GM21390 (cell line): ENCODE measurements at regions not wholly inside any gene's neighbourhood (a gene's known extent, or its start where the extent isn't known, plus 50 kb on each side); places are given as distances from the start of the nearest gene placed in this dataset.

ENCODE experiments used
- ATAC-seq: cut with Tn5 transposase; IDR thresholded peaks from one replicate; pipeline ENCODE4 v1.9.1; 2021; ENCODE audit not compliant: unreplicated experiment

GRCh38 chr6:148231572-148231971, 111.1 kb upstream of the SASH1 start:
- ATAC-seq = no peak

DNA sequence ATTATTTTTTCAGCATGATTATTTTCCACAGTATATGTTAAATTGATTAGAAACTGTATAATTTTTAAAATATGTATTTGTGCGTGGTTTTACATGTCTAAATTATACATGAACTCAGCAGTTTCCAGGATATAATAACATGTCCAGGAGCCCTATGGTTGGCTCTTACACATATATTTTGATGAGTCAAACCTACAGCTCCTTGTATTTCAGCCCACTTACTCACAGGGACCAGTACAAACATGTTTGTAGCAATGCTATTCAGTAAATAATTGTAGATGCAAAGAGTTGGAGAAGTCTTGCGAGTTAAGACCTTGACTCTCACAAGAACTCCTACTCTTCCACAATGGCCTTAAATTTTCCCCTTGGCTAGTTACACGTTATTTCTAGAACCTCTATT, 107.2 kb upstream of the SASH1 start:
- no peak for ATAC-seq

DNA sequence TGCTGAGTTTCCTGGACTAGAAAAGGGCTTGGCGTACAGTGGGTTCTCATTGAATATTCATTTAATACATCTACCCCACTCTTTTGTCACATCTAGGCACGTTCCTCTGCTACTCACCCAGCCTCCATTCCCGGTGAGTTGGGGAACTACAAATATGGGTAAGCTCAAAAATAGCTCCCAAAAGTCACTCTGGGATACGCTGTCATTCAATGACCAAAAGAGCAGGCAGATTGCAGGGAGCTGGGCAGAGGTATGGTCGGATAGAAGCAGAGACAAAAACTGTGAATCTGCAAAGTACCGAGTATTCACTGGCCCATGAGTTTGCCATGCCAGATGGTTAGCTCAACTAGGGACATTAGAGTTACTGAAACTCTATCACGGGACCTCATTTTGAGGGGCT, 103.9 kb upstream of the SASH1 start:
- no peak for ATAC-seq

DNA sequence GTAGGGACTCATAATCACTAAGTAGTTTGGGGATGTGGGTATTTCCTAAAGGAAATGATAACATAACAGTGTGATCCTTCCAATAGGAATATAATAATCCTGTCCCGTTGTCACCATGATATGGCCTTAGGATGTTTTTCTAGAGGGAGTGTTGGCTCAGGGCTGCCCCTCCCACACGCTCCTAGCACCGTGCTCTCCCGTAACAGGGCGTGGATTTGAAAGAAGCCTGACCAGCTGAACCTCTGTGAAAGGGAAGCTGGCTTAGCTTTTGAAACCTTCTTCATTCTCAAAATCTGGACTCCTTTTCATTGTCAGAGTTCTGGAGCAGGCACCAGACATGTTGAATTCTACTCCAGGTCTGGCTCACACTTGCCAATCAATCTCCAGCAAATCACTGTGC, 103.4 kb upstream of the SASH1 start:
- ATAC-seq = no peak

- ATAC-seq = no peak
These were observed 102.7 kb upstream of the SASH1 start for GRCh38 chr6:148239801-148240460.

- ATAC-seq = no peak
These were observed 102.2 kb upstream of the SASH1 start for GRCh38 chr6:148240461-148240840.

DNA sequence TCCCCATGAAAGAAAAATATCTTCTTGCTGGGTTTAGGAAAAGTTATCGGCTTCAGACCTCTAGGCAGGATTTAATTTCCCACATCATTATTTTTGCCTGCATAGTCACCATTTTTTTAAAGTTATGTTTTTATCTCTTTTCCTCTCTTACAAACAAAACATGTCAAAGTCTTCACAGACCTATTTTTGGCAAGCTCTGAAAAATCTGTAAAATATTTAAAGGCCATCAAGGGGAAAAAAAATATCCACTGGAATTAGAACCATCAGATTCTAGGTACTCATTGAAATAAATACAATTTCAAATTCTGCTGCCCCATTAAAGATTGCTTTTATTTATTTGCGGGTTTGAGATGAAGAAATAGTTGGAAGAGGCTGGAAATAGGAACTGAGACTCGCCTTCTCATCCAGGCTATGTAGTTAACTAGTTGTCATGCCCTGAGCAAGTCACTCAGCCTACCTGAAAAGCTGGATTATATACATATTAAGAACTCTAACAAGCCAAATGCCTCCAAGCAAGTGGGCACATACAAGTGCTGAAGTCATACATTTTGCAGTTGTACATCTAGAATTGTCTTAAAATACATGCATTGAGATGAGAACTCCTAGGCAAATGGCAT, 101.7 kb upstream of the SASH1 start:
- ATAC-seq = no peak

GRCh38 chr6:148242180-148242579, 100.5 kb upstream of the SASH1 start:
- no peak for ATAC-seq

DNA sequence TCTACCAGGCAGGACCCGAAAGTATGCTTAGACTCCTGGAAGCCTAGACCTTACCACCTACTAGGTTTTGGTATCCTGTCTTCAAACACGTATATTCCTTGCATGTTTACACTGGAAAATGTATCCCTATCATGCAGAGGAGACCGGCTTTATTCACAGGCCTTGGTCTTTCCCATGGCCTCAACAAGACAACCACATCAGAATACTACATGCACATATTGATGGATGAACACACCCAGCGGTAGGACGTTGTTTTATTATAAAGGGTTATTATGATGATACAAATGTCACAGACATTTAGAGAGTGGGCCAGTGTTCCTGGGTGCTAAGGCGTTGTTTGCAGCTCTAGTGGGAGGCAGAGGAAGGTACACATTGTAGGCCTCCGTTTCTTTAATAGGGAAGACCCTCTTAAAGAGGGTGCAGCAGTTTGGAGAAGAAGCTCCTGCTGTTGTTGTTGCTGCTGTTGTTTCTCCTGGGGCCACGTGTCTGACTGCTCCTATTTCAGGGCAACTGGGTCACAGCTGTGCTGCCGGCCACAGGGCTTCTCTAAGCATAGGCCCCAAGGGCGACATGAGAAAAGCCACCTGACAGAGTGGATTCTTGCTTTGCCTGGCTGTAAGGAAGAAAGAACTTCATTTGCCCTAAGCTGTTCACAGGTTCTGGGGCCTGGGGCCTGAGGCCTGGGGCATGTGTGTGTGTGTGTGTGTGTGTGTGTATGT, 98.3 kb upstream of the SASH1 start:
- no peak for ATAC-seq

DNA sequence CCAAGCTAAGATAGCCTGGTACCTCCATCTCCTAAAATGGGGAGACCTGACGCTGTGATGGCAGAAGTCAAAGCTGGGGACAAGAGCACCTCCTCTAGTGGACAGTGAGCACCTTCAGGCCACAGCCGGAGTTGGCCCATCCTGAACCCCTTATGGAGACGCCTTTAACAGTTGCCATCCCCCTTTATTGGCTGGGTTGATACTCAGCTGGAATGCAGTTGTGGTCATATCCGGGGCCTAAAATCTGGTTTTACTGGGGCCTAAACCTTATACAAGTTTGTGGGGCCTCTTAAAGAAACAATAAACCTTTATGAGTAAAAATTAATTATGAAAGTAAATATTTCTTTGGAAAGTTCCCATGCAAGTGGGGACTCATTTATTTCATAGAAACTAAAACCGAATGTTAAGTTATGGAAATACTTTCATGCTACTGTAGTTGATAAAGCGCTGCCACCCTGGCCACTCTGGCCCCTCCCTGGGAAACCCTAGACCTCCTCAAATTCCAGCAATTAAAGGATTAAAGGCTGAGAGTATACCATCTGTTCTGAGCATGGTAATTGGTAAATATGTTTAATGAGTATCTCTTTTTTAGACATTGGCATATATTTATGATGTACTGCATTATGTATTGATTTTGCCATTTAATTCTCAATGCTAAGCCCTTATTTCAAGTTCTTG, 95.1 kb upstream of the SASH1 start:
- ATAC-seq = no peak

- ATAC-seq = no peak
These were observed 93.5 kb upstream of the SASH1 start for GRCh38 chr6:148249160-148249559.

DNA sequence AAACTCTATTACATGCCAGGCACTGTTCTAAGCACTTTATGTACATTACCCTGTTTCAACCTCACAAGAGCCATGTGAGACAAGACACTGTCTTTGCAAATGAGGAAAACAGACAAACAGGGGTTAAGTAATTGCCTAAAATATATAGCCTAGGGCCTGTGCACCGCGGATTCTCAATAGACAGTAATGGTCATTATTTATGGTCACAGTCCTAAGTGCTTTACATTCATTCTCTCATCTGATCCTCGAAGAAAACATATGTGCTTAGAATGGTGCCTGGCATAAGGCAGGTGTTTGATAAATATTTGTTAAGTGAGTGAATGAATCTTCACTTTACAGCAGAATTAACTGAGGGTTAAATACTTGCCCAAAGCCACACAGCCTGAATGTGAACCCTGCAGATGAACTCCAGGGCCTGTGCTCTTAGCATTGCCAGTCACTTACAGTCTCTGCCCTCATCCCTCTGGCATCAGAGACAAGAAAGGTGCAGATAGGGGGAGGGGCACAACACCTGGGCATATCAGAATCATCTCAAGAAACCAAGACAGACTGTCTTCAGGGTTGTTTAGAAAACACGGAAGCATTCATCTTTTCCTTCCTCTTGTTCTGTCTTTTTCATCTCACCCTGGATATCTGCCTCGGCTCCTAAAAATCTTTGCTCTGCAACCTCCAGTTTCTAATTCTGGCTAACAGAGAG, 92.8 kb upstream of the SASH1 start:
- ATAC-seq = no peak

GRCh38 chr6:148250975-148251685, 91.5 kb upstream of the SASH1 start:
- no peak for ATAC-seq

DNA sequence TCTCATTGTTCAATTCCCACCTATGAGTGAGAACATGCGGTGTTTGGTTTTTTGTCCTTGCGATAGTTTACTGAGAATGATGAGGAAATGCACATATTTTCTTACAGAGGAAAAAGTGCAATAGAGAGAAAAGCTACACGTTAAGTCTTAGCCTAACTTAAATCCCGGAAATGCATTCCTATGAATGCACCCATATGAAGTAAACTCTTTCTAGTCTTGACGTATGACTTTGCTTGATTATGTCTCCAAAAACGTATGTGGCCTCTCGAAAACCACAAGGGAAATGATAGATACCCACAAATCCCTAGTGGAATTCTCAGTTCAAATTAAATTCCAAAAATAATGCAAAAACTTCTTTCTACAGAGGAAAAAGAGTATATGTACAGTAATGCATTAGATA, 90.7 kb upstream of the SASH1 start:
- no peak for ATAC-seq

DNA sequence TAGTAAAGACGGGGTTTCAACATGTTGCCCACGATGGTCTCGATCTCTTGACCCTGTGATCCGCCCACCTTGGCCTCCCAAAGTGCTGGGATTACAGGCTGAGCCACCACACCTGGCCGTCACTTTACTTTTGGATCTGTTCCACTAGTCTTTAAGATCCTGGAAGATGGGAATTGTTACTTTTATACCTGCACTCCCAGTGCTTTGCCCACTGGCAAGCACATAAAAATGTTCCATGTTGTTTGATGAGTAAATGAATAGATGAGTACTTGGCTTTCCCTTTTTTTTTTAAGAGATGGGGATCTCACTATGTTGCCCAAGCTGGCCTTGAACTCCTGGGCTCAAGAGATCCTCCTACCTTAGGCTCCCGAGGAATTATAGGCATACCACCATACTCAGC, 84.8 kb upstream of the SASH1 start:
- no peak for ATAC-seq

DNA sequence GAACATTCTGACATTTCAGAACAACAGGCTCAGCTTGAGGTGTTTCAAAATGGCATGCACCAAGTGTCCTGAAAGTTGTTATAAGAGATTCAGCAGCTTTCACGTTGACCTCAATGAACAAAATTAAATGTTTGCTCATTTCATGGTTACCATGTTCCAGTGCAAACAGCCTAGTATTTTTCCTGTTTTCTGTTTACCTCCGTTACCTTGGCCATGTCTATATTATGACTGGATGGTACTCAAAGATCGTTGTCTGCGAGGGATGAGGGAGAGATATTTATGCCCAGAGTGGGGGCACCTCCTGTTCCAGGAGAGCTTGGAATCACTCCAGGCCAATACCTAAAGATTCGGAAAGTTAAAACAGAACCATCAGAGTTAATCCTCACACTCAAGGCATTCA, 83.8 kb upstream of the SASH1 start:
- no peak for ATAC-seq

- no peak for ATAC-seq
These were observed 81.2 kb upstream of the SASH1 start for GRCh38 chr6:148261470-148261869.

GRCh38 chr6:148263010-148263409, 79.6 kb upstream of the SASH1 start:
- no peak for ATAC-seq

GRCh38 chr6:148263961-148264360, 78.7 kb upstream of the SASH1 start:
- no peak for ATAC-seq

GRCh38 chr6:148265054-148265453, 77.6 kb upstream of the SASH1 start:
- no peak for ATAC-seq

DNA sequence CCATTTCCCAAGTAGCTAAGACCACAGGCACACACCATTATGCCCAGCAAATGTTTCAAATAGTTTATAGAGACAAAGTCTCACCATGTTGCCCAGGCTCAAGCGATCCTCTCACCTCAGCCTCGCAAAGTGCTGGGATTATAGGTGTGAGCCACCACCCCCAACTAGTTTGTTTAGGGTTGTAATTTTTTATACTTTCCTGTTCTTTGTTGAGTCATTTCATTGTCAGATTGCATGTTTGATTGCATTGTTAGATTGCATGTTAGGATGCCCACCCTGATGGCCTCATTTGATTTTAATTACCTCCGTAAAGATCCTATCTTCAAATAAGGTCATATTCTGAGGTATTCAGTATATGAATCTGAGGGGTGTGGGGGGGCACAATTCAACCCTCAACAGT, 73.3 kb upstream of the SASH1 start:
- ATAC-seq = no peak
